ENCODE measurements at regions not wholly inside any gene's neighbourhood (a gene's known extent, or its start where the extent isn't known, plus 50 kb on each side); places are given as distances from the start of the nearest gene placed in this dataset.

GRCh38 chr2:19490846-19491435, 132.5 kb upstream of the OSR1 start:
- no peak for DNase-seq (ENCODE audit: low spot score)

- DNase-seq (ENCODE audit: low spot score) = no peak
Measured at GRCh38 chr2:19488009-19488691, 129.7 kb upstream of the OSR1 start.

- DNase-seq (ENCODE audit: low spot score) = no peak
Measured at GRCh38 chr2:19484736-19485135, 126.3 kb upstream of the OSR1 start.

- no peak for DNase-seq (ENCODE audit: low spot score)
Measured at GRCh38 chr2:19480673-19481072, 122.2 kb upstream of the OSR1 start.

GRCh38 chr2:19479666-19480065, 121.2 kb upstream of the OSR1 start:
- no peak for DNase-seq (ENCODE audit: low spot score)

- no peak for DNase-seq (ENCODE audit: low spot score)
Measured at GRCh38 chr2:19478409-19478808, 120.0 kb upstream of the OSR1 start.

- no peak for DNase-seq (ENCODE audit: low spot score)
Measured at GRCh38 chr2:19476327-19476726, 117.9 kb upstream of the OSR1 start.

- no peak for DNase-seq (ENCODE audit: low spot score)
Measured at GRCh38 chr2:19474128-19474527, 115.7 kb upstream of the OSR1 start.

GRCh38 chr2:19473350-19473749, 114.9 kb upstream of the OSR1 start:
- no peak for DNase-seq (ENCODE audit: low spot score)

GRCh38 chr2:19472391-19472978, 114.1 kb upstream of the OSR1 start:
- DNase-seq (ENCODE audit: low spot score) = no peak

GRCh38 chr2:19471491-19471890, 113.1 kb upstream of the OSR1 start:
- DNase-seq (ENCODE audit: low spot score) = no peak

- no peak for DNase-seq (ENCODE audit: low spot score)
Measured at GRCh38 chr2:19465978-19466377, 107.6 kb upstream of the OSR1 start.

GRCh38 chr2:19462256-19462645, 103.8 kb upstream of the OSR1 start:
- DNase-seq (ENCODE audit: low spot score) = no peak

- peak; percentile 19 for DNase-seq (ENCODE audit: low spot score)
Measured at GRCh38 chr2:19461504-19462255, 103.3 kb upstream of the OSR1 start.

GRCh38 chr2:19460761-19461160, 102.3 kb upstream of the OSR1 start:
- no peak for DNase-seq (ENCODE audit: low spot score)

- no peak for DNase-seq (ENCODE audit: low spot score)
Measured at GRCh38 chr2:19458427-19459003, 100.1 kb upstream of the OSR1 start.

- no peak for DNase-seq (ENCODE audit: low spot score)
Measured at GRCh38 chr2:19457809-19458208, 99.4 kb upstream of the OSR1 start.

- no peak for DNase-seq (ENCODE audit: low spot score)
Measured at GRCh38 chr2:19456705-19457309, 98.4 kb upstream of the OSR1 start.

- DNase-seq (ENCODE audit: low spot score) = no peak
Measured at GRCh38 chr2:19454125-19454524, 95.7 kb upstream of the OSR1 start.

- DNase-seq (ENCODE audit: low spot score) = no peak
Measured at GRCh38 chr2:19442731-19443130, 84.3 kb upstream of the OSR1 start.

- no peak for DNase-seq (ENCODE audit: low spot score)
Measured at GRCh38 chr2:19439081-19439480, 80.7 kb upstream of the OSR1 start.

- DNase-seq (ENCODE audit: low spot score) = no peak
Measured at GRCh38 chr2:19435815-19436214, 77.4 kb upstream of the OSR1 start.

Data from iPS-NIHi11 (cell line).